Activated CD4-positive, alpha-beta memory T cell treated with anti-CD3 and anti-CD28 coated beads for 36 hours (primary cell): ENCODE measurements at regions not wholly inside any gene's neighbourhood (a gene's known extent, or its start where the extent isn't known, plus 50 kb on each side); places are given as distances from the start of the nearest gene placed in this dataset.

Experiments used
- CTCF ChIA-PET: fragments of 350-600 bp; sonication (Branson Sonifier 250); formaldehyde crosslinking; loops from one replicate; lab custom pipeline; 2021; ENCODE audit warnings: antibody characterized with exemption, inconsistent platforms; lab: Charles Lee
- POLR2A ChIA-PET: fragments of 350-600 bp; sonication (Branson Sonifier 250); formaldehyde crosslinking; loops from one replicate; lab custom pipeline; 2021; ENCODE audit warnings: antibody characterized with exemption; lab: Charles Lee
- DNase-seq: peaks from one replicate; pipeline ENCODE4 v3.0.0-alpha.2; 2020
- H3K27ac Mint-ChIP-seq: one replicate; pipeline ENCODE4 v1.8.0; 2021; ENCODE audit warnings: mixed read lengths
- H3K27me3 Mint-ChIP-seq: one replicate; pipeline ENCODE4 v1.8.0; 2021; ENCODE audit warnings: mixed read lengths
- H3K36me3 Mint-ChIP-seq: one replicate; pipeline ENCODE4 v1.8.0; 2021; ENCODE audit warnings: mixed read lengths
- H3K4me1 Mint-ChIP-seq: one replicate; pipeline ENCODE4 v1.8.0; 2021; ENCODE audit warnings: low read depth, mixed read lengths
- H3K4me3 Mint-ChIP-seq: one replicate; pipeline ENCODE4 v1.8.0; 2021; ENCODE audit warnings: mild to moderate bottlenecking, mixed read lengths
- H3K9me3 Mint-ChIP-seq: one replicate; pipeline ENCODE4 v1.8.0; 2021; ENCODE audit warnings: mixed read lengths
- intact Hi-C: fragments of 100-400 bp; cut with micrococcal nuclease; formaldehyde crosslinking; loops from one replicate; pipeline ENCODE4 v1.15.1; 2023

DNA sequence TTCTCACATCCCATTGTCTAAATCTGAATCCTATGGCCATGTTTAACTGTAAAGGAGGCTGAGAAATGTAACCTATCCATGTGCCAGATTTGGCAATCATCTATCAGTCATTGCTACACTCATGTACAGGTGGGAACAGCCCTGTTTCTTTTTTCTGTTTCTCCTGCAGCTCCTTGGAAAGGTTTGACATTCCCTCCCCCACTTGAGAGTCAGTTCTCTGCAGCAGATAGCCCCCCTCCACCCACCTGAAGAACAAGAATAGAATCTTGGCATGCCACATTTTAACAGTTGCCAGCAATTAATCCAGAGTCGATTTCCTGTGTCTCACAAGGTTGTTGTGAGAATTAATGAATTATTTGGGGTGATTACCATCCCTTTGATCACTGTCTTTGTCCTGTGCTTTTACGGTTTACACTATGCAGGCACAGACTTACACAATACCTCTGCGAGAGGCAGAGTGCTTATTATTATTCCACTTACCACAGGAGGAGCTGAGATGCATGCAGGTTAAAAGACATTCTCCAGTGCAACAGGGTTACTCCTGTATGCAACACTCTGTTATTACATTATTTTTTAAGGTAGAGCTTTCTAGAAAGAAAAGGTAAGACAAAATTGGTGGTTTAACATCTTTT, 351.0 kb upstream of the THRB start:
- H3K27ac Mint-ChIP-seq = no peak overlapping the region
- no peak overlapping the region for H3K4me3 Mint-ChIP-seq
- H3K9me3 Mint-ChIP-seq = peaks cover 2% of the 10 kb centered on the region
- no peaks in the 10 kb centered on the region for H3K4me1 Mint-ChIP-seq
- DNase-seq = no peak
- no peaks in the 10 kb centered on the region for H3K27me3 Mint-ChIP-seq
- H3K36me3 Mint-ChIP-seq = no peaks in the 10 kb centered on the region
- ChIA-PET CTCF (no interaction called here), POLR2A (no interaction called here)
- intact Hi-C loops = no loop called here

DNA sequence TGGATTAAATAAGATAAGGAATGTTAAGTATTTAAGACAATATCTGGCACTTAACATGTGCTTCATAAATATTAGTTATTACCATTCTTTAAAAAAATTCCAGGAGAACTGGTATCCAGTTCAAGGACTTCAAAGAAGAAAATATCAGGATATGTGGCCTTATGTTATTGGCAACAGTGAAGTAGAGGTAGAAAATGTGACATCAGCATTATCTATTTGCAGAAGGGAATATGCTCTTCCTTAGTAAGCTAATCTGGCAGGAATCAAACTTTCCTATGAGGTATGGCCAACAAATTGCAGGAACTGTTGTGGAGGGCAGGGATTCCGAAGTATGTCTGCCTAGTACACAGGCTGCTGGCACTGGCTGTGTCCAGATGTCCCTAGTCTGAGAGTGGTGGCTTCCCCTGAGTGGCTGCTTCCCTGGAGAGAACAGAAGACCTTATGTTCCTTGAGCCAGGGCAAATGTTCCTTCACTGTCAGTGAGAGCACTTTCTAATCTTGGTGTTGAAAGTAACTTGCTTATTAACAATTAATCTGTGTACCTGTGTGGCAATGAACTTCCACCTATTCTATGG, 351.7 kb upstream of the THRB start:
- Mint-ChIP-seq H3K27me3 (no peaks in the 10 kb centered on the region), H3K36me3 (no peaks in the 10 kb centered on the region), H3K4me3 (no peak overlapping the region), H3K4me1 (no peaks in the 10 kb centered on the region), H3K9me3 (peaks cover 2% of the 10 kb centered on the region), H3K27ac (no peak overlapping the region)
- no peak for DNase-seq
- ChIA-PET POLR2A (no interaction called here), CTCF (no interaction called here)
- intact Hi-C loops = no loop called here

DNA sequence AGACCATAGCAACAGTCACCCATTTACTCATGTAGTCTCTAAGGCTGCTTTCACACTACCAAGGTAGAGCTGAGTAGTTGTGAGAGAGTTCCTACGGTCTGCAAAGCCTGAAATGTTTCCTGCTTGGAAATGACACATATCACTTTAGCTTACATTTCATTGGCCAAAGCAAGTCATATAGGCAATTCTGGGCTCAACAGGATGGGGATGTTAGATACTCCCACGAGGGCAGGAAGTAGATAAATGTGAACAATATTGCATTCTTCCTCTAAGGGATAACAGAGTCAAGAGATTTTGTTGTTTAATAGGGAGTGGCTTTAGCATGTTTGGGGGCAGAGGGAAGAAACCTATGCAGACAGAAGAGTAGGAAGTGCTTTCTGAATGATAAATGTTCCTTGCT, 355.6 kb upstream of the THRB start:
- CTCF ChIA-PET = no interaction called here
- H3K9me3 Mint-ChIP-seq = no peaks in the 10 kb centered on the region
- POLR2A ChIA-PET = no interaction called here
- DNase-seq = no peak
- no peak overlapping the region for H3K27ac Mint-ChIP-seq
- intact Hi-C loops = no loop called here
- H3K36me3 Mint-ChIP-seq = no peaks in the 10 kb centered on the region
- no peak overlapping the region for H3K4me3 Mint-ChIP-seq
- no peaks in the 10 kb centered on the region for H3K27me3 Mint-ChIP-seq
- no peaks in the 10 kb centered on the region for H3K4me1 Mint-ChIP-seq

DNA sequence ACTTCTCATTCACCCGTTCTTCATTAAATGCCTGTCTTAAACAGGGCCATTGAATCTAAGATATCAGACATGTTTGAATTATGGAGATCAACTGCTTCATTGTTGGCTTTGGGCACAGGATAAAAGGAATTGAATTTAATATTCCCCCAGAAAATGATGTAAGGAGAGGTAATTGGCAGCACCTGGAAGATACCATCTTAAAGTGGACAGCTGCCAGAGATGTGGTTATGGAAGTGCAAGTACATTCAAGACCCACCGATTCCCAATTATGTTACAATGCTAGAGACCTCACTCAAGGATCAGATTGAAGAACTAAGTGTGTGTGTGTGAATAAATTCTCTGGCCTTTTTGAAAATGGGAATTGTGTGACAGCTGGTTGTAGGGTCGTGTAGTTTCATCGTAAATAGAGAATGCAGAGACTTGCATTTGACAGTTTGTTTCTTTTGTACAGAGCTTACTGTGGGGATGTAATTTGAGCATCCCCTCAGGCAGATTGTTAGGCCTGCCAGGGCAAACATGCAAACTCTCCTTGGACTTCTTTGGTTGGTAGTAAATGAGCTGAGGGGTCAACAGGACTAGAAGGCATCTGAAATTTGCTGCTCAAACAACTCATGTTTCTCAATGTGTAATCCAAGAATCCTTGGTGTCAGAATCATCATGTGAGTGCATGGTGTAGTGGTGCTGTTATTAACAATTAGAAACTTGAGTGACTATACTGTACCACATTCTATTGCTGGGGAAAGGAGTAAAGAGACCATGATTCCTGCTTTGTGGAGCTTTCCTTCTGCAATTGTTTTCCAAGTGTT, 359.2 kb upstream of the THRB start:
- Mint-ChIP-seq H3K27me3 (no peaks in the 10 kb centered on the region), H3K27ac (no peak overlapping the region), H3K4me1 (no peaks in the 10 kb centered on the region), H3K36me3 (no peaks in the 10 kb centered on the region), H3K9me3 (no peaks in the 10 kb centered on the region), H3K4me3 (no peak overlapping the region)
- CTCF ChIA-PET = no interaction called here
- no peak for DNase-seq
- intact Hi-C loops = no loop called here
- POLR2A ChIA-PET = no interaction called here

DNA sequence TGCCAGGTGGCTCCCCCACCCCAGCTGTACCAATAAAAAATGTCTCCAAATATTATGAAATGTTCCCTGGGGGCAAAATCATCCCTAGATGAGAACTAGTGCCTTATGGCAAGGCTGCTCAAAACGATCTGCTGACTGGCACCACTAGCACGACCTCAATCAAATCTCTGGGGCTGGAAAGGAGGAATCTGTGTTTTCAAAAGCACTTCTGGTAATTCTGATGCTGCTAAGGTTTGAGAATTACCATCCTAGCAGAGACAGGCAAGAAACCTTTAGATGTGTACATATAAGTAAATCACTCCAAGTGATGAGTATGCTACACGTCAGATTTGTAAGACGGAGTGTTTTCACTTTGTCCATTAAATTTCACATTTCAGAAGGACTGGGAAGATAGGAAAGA, 360.1 kb upstream of the THRB start:
- DNase-seq = no peak
- H3K27me3 Mint-ChIP-seq = no peaks in the 10 kb centered on the region
- no peaks in the 10 kb centered on the region for H3K4me1 Mint-ChIP-seq
- ChIA-PET CTCF (no interaction called here), POLR2A (no interaction called here)
- H3K4me3 Mint-ChIP-seq = no peak overlapping the region
- no peaks in the 10 kb centered on the region for H3K36me3 Mint-ChIP-seq
- no peak overlapping the region for H3K27ac Mint-ChIP-seq
- intact Hi-C loops = no loop called here
- peaks cover 2% of the 10 kb centered on the region for H3K9me3 Mint-ChIP-seq

DNA sequence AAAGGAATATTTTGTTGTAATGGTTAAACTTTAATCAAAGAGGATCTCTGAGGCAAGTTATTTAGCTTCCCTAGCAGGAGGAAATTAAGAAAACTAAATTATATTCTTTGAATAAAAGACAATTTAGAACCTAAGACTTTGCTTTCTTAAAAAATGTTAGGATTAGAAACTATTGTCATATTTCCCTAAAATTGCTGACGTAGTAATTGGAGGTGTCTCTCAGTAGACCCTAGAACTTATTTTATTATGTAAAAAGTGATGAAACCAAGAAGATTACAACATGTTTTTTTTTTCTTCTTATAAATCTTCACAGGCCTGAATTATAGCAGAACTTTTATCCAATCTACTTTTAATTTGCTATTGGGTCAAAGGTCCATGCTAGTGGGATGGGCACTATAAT, 363.3 kb upstream of the THRB start:
- H3K4me3 Mint-ChIP-seq = no peak overlapping the region
- DNase-seq = no peak
- ChIA-PET CTCF (interaction anchor here (1.1 kb wide), 1 partner anchor 18 kb away, joined by 3 read pairs; no protein-coding TSS in a partner anchor), POLR2A (no interaction called here)
- H3K4me1 Mint-ChIP-seq = no peaks in the 10 kb centered on the region
- intact Hi-C loops = no loop called here
- H3K9me3 Mint-ChIP-seq = peaks cover 2% of the 10 kb centered on the region
- H3K36me3 Mint-ChIP-seq = no peaks in the 10 kb centered on the region
- H3K27ac Mint-ChIP-seq = no peak overlapping the region
- no peaks in the 10 kb centered on the region for H3K27me3 Mint-ChIP-seq

DNA sequence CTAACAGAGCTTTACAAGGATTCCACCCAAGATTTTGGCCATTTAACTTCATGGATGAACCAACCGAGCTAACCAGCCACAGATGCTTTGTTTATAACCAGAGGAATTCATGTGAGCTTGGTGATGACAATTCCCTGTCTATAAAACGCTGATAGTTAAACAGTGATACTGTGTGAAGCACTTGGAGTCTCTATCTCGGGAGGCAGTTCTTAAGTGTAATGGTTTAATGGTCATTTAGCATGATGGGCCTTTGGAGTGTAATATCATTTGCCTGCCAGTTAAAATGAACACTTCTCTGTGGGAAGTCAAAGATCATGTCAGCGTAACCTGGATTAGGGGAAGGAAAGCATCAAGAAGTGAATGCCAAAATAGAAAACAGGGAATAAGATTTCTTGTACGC, 368.6 kb upstream of the THRB start:
- ChIA-PET CTCF (no interaction called here), POLR2A (no interaction called here)
- Mint-ChIP-seq H3K27me3 (no peaks in the 10 kb centered on the region), H3K27ac (no peak overlapping the region), H3K36me3 (no peaks in the 10 kb centered on the region), H3K9me3 (peaks cover 4% of the 10 kb centered on the region), H3K4me1 (no peaks in the 10 kb centered on the region), H3K4me3 (no peak overlapping the region)
- intact Hi-C loops = no loop called here
- no peak for DNase-seq

DNA sequence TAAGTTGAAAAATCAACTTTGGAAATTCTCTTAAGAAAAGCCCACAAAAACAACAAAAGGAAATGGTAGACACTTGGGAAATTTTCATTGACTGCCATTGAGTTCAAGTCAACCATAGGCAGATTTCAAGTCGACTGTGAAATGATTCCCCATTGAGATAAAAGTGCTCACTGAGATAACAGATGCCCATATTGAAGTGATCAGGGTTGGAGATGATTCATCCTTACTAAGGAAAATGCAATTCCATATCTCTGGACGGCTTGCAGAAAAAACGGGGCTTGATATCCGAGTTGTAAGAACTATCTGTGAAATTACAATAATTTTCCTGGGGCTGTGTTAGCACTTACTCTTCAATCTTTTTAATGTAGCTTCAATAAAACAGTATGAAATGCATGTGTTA, 373.1 kb upstream of the THRB start:
- H3K4me1 Mint-ChIP-seq = no peaks in the 10 kb centered on the region
- no peak overlapping the region for H3K27ac Mint-ChIP-seq
- H3K27me3 Mint-ChIP-seq = no peaks in the 10 kb centered on the region
- peaks cover 5% of the 10 kb centered on the region for H3K9me3 Mint-ChIP-seq
- H3K36me3 Mint-ChIP-seq = no peaks in the 10 kb centered on the region
- intact Hi-C loops = no loop called here
- DNase-seq = no peak
- CTCF ChIA-PET = no interaction called here
- no peak overlapping the region for H3K4me3 Mint-ChIP-seq
- POLR2A ChIA-PET = no interaction called here

DNA sequence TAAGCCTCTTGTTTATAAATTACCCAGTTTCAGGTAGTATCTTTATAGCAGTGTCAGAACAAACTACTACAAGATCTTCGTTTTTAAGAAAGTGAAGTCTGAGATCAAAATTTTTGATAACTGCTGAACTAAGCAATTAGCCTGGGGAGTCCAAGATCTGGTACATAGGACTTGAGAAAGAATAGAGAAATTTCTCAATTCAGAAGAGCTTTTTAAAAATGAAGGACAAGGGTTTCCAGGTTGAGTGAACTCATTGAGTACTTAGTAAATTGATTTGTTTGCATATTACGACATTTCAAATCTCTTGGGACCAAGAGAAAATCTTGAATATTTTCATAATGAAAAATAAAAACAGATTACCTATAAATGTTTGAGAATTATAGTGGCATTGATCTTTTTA, 386.6 kb upstream of the THRB start:
- Mint-ChIP-seq H3K27me3 (no peaks in the 10 kb centered on the region), H3K4me1 (no peaks in the 10 kb centered on the region), H3K36me3 (no peaks in the 10 kb centered on the region), H3K27ac (no peak overlapping the region), H3K4me3 (no peak overlapping the region), H3K9me3 (peaks cover 10% of the 10 kb centered on the region)
- DNase-seq = no peak
- intact Hi-C loops = no loop called here
- CTCF ChIA-PET = no interaction called here
- POLR2A ChIA-PET = no interaction called here

DNA sequence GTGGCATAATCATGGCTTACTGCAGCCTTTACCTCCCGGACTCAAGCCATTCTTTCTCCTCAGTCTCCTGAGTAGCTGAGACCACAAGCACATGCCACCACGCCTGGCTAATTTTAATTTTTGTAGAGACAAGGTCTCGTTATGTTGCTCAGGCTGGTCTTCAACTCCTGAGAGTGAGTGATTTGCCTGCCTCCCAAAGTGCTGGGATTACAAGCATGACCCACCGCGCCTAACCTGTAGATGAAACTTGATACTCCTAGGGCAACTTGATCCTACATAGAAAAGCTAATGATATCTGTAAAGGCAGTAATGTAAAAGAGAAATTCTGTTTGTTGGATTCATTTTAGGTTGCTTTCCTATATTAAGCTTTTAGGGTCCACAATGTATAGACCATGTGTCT, 391.9 kb upstream of the THRB start:
- no peaks in the 10 kb centered on the region for H3K4me1 Mint-ChIP-seq
- H3K9me3 Mint-ChIP-seq = peaks cover 5% of the 10 kb centered on the region
- POLR2A ChIA-PET = no interaction called here
- no peak overlapping the region for H3K27ac Mint-ChIP-seq
- CTCF ChIA-PET = no interaction called here
- intact Hi-C loops = no loop called here
- no peak overlapping the region for H3K4me3 Mint-ChIP-seq
- no peak for DNase-seq
- H3K36me3 Mint-ChIP-seq = no peaks in the 10 kb centered on the region
- H3K27me3 Mint-ChIP-seq = no peaks in the 10 kb centered on the region

DNA sequence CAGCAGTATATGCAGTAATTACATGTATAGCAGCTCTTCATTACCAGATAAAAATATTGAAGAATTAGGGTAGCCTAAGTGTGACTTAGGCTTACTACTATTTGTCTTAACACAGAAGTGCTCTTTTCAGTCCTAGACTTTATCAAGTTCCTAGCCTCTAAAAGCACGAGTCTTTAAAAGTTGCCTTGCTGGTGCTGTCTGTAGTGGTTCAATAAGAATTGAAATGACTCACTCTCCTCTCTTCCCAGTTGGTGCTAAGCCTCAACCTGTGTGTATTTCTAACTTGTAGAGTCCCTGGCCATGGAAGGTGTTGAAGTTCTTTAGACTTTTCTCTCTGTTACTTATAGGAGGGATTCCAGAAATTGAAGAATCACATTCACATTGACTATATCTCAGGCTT, 395.4 kb upstream of the THRB start:
- ChIA-PET POLR2A (no interaction called here), CTCF (no interaction called here)
- H3K27ac Mint-ChIP-seq = no peak overlapping the region
- no peak overlapping the region for H3K4me3 Mint-ChIP-seq
- no peaks in the 10 kb centered on the region for H3K4me1 Mint-ChIP-seq
- DNase-seq = no peak
- intact Hi-C loops = no loop called here
- peaks cover 2% of the 10 kb centered on the region for H3K9me3 Mint-ChIP-seq
- H3K27me3 Mint-ChIP-seq = no peaks in the 10 kb centered on the region
- H3K36me3 Mint-ChIP-seq = no peaks in the 10 kb centered on the region

DNA sequence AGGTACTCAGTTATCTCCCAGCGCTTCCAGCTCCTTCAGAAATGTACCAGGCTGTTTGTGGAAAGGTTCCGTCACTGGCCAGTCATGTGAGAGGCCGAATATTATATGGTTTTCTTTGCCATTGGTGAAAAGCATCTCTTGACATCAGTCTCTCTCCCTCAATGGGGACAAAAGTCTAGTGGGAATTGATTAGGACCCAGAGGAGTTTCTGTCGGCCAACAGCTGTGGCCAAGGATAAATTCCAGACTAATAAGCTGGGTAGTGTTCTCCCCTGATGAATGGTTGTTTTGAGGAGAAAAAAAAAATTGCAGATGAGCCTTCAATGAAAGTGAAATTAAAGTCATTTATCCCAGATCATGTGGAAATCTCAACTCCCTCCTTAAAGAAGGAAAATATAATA, 404.7 kb upstream of the THRB start:
- Mint-ChIP-seq H3K36me3 (no peaks in the 10 kb centered on the region), H3K4me3 (no peak overlapping the region), H3K27me3 (no peaks in the 10 kb centered on the region), H3K9me3 (peaks cover 7% of the 10 kb centered on the region), H3K4me1 (no peaks in the 10 kb centered on the region), H3K27ac (no peak overlapping the region)
- no peak for DNase-seq
- POLR2A ChIA-PET = no interaction called here
- intact Hi-C loops = no loop called here
- CTCF ChIA-PET = no interaction called here
